Ishikawa (cell line): ENCODE measurements at regions not wholly inside any gene's neighbourhood (a gene's known extent, or its start where the extent isn't known, plus 50 kb on each side); places are given as distances from the start of the nearest gene placed in this dataset.

Experiments
- CEBPB ChIP-seq: IDR thresholded peaks from 2 replicates; pipeline ENCODE4 v1.6.1; 2012
- CREB1 ChIP-seq: IDR thresholded peaks from 2 replicates; pipeline ENCODE4 v1.6.1; 2012; ENCODE audit warnings: low read depth
- EGR1 ChIP-seq: IDR thresholded peaks from 2 replicates; pipeline ENCODE4 v1.6.1; 2012
- EP300 ChIP-seq: IDR thresholded peaks from 2 replicates; pipeline ENCODE4 v1.6.1; 2012; ENCODE audit warnings: borderline replicate concordance
- FOXM1 ChIP-seq: IDR thresholded peaks from 2 replicates; pipeline ENCODE4 v1.6.1; 2012; ENCODE audit warnings: low read depth, borderline replicate concordance
- NFIC ChIP-seq: IDR thresholded peaks from 2 replicates; pipeline ENCODE4 v1.6.1; 2012
- RAD21 ChIP-seq: IDR thresholded peaks from 2 replicates; pipeline ENCODE4 v1.6.1; 2012; ENCODE audit warnings: low read depth
- TAF1 ChIP-seq: IDR thresholded peaks from 2 replicates; pipeline ENCODE4 v1.6.1; 2012; ENCODE audit warnings: low read depth, mild to moderate bottlenecking
- TCF12 ChIP-seq: IDR thresholded peaks from 2 replicates; pipeline ENCODE4 v1.6.1; 2012; ENCODE audit warnings: low read depth
- TEAD4 ChIP-seq: IDR thresholded peaks from 2 replicates; pipeline ENCODE4 v1.6.1; 2012
- YY1 ChIP-seq: IDR thresholded peaks from 2 replicates; pipeline ENCODE4 v1.6.1; 2012; ENCODE audit warnings: low read depth
- ZBTB7A ChIP-seq: IDR thresholded peaks from 2 replicates; pipeline ENCODE4 v1.6.1; 2012; ENCODE audit warnings: low read depth
- TF ChIP-seq, protein P1 (sequence below): IDR thresholded peaks from 2 replicates; pipeline ENCODE4 v1.6.1; 2012; ENCODE audit warnings: low read depth, mild to moderate bottlenecking
- TF ChIP-seq, protein P2 (sequence below): IDR thresholded peaks from 2 replicates; pipeline ENCODE4 v1.6.1; 2012
- TF ChIP-seq, protein P3 (sequence below): IDR thresholded peaks from 2 replicates; pipeline ENCODE4 v1.6.1; 2012

DNA sequence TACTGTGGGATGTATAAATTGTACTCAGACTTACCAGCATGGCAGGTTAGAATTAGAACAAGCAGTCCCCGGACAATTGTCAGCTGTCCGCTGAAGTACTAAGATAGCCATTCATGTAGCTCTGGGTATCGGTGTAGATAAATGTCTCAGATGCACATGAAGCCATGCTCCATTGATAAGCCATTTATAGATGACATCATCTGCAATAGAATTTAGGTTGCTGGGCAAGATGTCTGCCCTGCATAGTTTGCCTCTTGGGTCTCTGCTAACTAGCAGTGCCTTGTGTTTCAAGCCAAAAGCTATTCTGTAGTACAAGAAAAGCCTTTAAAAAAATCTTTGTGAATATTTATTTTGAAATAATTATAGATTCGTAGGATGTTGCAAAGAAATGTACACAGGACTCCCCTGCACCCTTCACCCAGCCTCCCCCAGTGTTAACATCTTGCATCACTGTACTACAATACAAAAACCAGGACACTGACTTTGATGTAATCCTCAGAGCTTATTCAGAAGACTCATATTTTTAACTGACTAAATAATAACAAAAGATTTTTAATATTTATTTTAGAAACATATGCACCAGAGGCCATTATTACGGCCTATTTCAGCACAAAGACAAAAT lies 220.6 kb upstream of the THRB start:
- TF ChIP-seq, protein P1, sequence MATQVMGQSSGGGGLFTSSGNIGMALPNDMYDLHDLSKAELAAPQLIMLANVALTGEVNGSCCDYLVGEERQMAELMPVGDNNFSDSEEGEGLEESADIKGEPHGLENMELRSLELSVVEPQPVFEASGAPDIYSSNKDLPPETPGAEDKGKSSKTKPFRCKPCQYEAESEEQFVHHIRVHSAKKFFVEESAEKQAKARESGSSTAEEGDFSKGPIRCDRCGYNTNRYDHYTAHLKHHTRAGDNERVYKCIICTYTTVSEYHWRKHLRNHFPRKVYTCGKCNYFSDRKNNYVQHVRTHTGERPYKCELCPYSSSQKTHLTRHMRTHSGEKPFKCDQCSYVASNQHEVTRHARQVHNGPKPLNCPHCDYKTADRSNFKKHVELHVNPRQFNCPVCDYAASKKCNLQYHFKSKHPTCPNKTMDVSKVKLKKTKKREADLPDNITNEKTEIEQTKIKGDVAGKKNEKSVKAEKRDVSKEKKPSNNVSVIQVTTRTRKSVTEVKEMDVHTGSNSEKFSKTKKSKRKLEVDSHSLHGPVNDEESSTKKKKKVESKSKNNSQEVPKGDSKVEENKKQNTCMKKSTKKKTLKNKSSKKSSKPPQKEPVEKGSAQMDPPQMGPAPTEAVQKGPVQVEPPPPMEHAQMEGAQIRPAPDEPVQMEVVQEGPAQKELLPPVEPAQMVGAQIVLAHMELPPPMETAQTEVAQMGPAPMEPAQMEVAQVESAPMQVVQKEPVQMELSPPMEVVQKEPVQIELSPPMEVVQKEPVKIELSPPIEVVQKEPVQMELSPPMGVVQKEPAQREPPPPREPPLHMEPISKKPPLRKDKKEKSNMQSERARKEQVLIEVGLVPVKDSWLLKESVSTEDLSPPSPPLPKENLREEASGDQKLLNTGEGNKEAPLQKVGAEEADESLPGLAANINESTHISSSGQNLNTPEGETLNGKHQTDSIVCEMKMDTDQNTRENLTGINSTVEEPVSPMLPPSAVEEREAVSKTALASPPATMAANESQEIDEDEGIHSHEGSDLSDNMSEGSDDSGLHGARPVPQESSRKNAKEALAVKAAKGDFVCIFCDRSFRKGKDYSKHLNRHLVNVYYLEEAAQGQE: no peak
- no peak for TF ChIP-seq TEAD4
- no peak for TF ChIP-seq ZBTB7A
- TF ChIP-seq EGR1: no peak
- TF ChIP-seq EP300: no peak
- TF ChIP-seq NFIC: no peak
- no peak for TF ChIP-seq CREB1
- TF ChIP-seq, protein P2, sequence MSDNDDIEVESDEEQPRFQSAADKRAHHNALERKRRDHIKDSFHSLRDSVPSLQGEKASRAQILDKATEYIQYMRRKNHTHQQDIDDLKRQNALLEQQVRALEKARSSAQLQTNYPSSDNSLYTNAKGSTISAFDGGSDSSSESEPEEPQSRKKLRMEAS: no peak
- no peak for TF ChIP-seq TAF1

DNA sequence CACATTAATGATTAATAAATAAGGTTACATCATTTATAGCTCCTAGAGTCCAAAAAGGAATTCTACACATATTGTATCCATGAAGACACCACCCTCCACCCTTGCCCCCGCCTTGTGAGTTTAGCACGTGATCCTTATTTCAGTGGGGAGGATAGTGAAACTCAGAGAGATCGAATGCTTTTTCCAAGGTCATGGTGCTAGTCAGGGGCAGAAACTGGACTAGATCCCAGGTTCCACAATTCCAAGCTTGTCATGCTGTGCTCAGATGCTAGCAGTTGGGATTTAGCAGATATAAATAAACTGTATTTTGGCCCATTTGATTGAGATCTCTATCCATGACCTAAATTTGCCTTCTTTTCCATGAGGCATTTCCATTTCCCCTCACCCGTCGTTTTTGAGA lies 227.4 kb upstream of the THRB start:
- TF ChIP-seq YY1 (no peak), TCF12 (no peak), TAF1 (no peak), FOXM1 (no peak), CEBPB (no peak), TEAD4 (no peak), EP300 (no peak), ZBTB7A (no peak), RAD21 (no peak), CREB1 (no peak), EGR1 (no peak)
- TF ChIP-seq, protein P1: no peak
- TF ChIP-seq, protein P3, sequence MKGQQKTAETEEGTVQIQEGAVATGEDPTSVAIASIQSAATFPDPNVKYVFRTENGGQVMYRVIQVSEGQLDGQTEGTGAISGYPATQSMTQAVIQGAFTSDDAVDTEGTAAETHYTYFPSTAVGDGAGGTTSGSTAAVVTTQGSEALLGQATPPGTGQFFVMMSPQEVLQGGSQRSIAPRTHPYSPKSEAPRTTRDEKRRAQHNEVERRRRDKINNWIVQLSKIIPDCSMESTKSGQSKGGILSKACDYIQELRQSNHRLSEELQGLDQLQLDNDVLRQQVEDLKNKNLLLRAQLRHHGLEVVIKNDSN: no peak
- TF ChIP-seq, protein P2: no peak

DNA sequence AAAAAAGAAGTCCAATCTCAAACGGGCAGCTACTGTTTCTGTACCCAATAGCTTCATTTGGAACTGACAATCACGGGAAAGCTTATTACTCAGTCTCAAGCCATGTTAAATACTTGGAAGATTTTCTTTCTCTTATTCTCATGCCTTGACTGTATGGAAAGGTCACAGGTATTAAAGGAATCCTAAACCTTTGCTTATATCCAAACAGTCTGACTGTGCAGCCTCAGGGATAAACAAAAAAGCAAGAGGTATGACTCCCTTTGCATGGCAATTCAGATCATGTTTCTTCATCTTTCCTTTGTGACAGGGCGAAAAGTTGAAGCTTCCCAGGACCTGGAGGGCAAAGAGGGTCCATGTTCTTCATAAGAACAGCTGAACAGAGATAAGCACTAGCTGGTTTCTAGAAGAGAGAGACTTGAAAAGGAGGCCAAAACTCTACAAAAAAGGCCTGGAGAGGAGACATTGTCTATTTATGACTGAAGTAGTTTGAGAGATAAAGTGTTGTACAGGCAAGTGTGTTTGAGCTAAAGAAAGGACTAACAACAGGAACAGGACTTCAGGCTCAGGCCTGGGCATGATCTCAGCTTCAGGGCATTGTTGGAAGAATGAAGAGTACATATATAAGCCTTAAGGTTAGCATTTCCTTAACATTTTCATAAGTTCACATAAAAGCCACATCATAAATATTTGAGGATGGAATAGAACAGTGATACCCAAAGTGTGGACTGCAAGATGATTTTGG lies 231.0 kb upstream of the THRB start:
- TF ChIP-seq NFIC (no peak), CEBPB (no peak), TAF1 (no peak), ZBTB7A (no peak), TCF12 (no peak), EGR1 (no peak), YY1 (no peak), CREB1 (no peak), FOXM1 (no peak), EP300 (no peak), TEAD4 (no peak), RAD21 (no peak)
- TF ChIP-seq, protein P2: no peak
- TF ChIP-seq, protein P3: no peak
- TF ChIP-seq, protein P1: no peak

DNA sequence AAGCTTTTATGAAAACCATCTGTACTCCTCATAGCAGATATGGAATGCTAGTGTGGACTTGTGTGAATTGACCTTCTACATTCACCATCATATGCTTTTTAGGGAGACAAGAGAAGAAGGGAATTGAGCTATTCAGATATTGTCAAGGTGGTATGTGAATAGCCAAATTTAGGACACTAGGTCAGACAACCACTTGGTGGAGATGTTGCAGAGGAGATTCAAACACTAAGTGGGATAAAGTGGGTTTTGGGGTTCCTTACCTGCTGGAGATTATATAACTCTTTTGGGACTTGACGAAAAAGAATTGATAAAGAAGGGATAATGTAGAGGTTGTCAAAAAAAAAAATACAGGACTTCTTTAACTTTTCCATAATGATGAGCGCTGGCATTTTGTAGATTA lies 231.8 kb upstream of the THRB start:
- no peak for TF ChIP-seq EP300
- peak; percentile 8; the same call in 1 of the 2 replicates for TF ChIP-seq RAD21
- no peak for TF ChIP-seq TEAD4
